ENCODE measurements at regions not wholly inside any gene's neighbourhood (a gene's known extent, or its start where the extent isn't known, plus 50 kb on each side); places are given as distances from the start of the nearest gene placed in this dataset.

DNA sequence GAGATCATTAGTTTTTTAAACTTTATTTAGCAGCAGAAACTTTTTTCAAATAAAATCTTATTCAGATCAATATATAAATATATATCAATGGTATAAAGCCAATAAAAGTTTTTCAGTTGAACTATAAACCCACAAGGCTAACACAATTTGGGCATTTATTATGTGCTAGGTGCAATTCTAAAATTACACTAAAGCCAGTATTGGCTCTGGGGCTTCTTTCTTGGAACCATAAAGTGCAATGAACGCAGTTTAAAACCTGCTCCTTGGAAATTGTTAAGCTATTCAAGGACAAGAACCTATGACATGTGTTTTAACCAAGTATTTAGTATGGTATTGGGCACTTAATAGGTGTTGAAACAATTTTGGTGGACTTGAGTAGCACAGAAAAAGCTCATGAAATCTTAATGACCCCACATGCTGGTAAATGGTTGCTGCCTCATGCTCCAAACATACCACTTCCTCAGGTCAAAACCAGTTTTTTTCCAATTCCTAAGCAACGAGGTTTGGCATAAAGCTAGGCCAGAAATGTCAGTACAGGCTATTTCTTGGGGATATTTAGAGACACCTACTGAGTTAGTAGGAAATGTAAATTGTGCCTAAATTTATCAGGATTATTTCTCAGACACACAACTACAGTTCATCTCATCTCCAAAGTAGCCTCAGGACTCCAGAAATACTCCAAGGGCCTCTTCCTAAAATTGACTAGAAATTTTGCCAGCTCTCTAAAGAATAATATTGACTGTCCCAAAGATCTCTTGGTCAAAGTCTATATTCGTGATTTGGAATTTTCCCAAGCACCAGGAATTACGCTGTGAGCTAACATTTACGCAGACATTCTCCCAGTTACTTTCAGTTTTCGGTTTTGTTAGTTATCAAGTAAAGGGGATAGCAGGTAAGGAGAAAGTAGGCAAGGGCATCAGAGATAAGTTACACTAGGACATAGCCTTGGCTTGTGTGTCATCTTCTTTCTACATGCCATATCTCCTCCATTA is 90.9 kb upstream of the LGSN start:
- TF ChIP-seq BHLHE40 (IDR thresholded peaks at IDR 0.05; ENCODE audit: borderline replicate concordance), result no peak
- TF ChIP-seq HDGF (IDR thresholded peaks at IDR 0.05; ENCODE audit: borderline replicate concordance), result no peak
- no peak for TF ChIP-seq ELF4 (IDR thresholded peaks at IDR 0.05)
- TF ChIP-seq FOXA1 (IDR thresholded peaks at IDR 0.05), result no peak
- no peak for TF ChIP-seq NFRKB (IDR thresholded peaks at IDR 0.05)
- no peak for TF ChIP-seq FOXM1 (IDR thresholded peaks at IDR 0.05; ENCODE audit: borderline replicate concordance)
- TF ChIP-seq LEF1 (IDR thresholded peaks at IDR 0.05; ENCODE audit: borderline replicate concordance), result no peak

All from HEK293T (cell line).